Tibial nerve (tissue), 4 donors: ENCODE measurements at regions not wholly inside any gene's neighbourhood (a gene's known extent, or its start where the extent isn't known, plus 50 kb on each side); places are given as distances from the start of the nearest gene placed in this dataset.

Experiments
- DNase-seq, 2 donors: peaks; one replicate each; pipeline ENCODE4 v3.0.0-alpha.2; 2019; ENCODE audit warnings: low spot score in 2 of 2
- H3K27ac ChIP-seq, 4 donors: fragments of 200-600 bp; sonication (generic) in 3 of 4; one replicate each; pipeline ENCODE4 v1.5.1; 2017 to 2019; ENCODE audit warnings: mild to moderate bottlenecking in 1 of 4
- H3K27me3 ChIP-seq, 2 donors: fragments of 200-600 bp; sonication (generic) in 1 of 2; one replicate each; pipeline versions ENCODE4 v1.5.1 to v1.6.0; 2017 to 2019
- H3K36me3 ChIP-seq, 3 donors: fragments of 200-600 bp; sonication (generic); one replicate each; pipeline ENCODE4 v1.5.1; 2018 to 2019
- H3K4me1 ChIP-seq, 4 donors: fragments of 200-600 bp; sonication (generic) in 3 of 4; one replicate each; pipeline ENCODE4 v1.5.1; 2017 to 2019
- H3K4me3 ChIP-seq, 4 donors: fragments of 200-600 bp; sonication (generic) in 3 of 4; one replicate each; pipeline ENCODE4 v1.5.1; 2017 to 2019; ENCODE audit warnings: mild to moderate bottlenecking in 1 of 4, moderate library complexity in 1 of 4
- H3K9me3 ChIP-seq, 4 donors: fragments of 200-600 bp; sonication (generic) in 3 of 4; one replicate each; pipeline ENCODE4 v1.5.1; 2017 to 2019
- CTCF ChIP-seq, 5 experiments: fragments of 200-600 bp in 3 of 5; fragments of 450-650 bp in 2 of 5; sonication (generic) in 3 of 5; IDR thresholded peaks; one replicate each; pipeline ENCODE4 v1.5.1; 2016 to 2019; ENCODE audit warnings: antibody characterized with exemption in 5 of 5, mild to moderate bottlenecking in 3 of 5, moderate library complexity in 2 of 5
- EP300 ChIP-seq, 2 donors: sonication (generic); formaldehyde crosslinking; IDR thresholded peaks; one replicate each; pipeline ENCODE4 v1.6.1; 2017; ENCODE audit warnings: antibody characterized with exemption in 2 of 2, mild to moderate bottlenecking in 1 of 2
- POLR2A ChIP-seq, 2 donors: fragments of 450-650 bp; IDR thresholded peaks; one replicate each; pipeline ENCODE4 v1.6.1; 2017; ENCODE audit warnings: antibody characterized with exemption in 2 of 2, mild to moderate bottlenecking in 2 of 2, moderate library complexity in 2 of 2
- WGBS, 2 donors: methylation state at CpG; one replicate each; pipeline ENCODE4 v1.1.5; 2018; 5-methylcytosine and 5-hydroxymethylcytosine counted together

GRCh38 chr13:89862691-89863036, 1484.8 kb upstream of the MIR17HG start:
- Histone ChIP-seq H3K36me3 (no peaks in the 10 kb centered on the region), H3K4me3 (no peak overlapping the region), H3K27me3 (no peaks in the 10 kb centered on the region), H3K9me3 (no peaks in the 10 kb centered on the region), H3K4me1 (no peaks in the 10 kb centered on the region), H3K27ac (no peak overlapping the region)
- no peak for DNase-seq
- 92 to 94% methylated on average over 4 of the region's 4 CpGs for WGBS, 2 donors
- TF ChIP-seq POLR2A (IDR thresholded peaks at IDR 0.05) = no peak
- no peak for TF ChIP-seq EP300 (IDR thresholded peaks at IDR 0.05)
- TF ChIP-seq CTCF (IDR thresholded peaks at IDR 0.05) = no peak

- H3K9me3 ChIP-seq = no peaks in the 10 kb centered on the region
- 64 to 68% methylated on average over 5 of the region's 5 CpGs for WGBS, 2 donors
- no peaks in the 10 kb centered on the region for H3K36me3 ChIP-seq
- no peaks in the 10 kb centered on the region for H3K4me1 ChIP-seq
- H3K27ac ChIP-seq = no peak overlapping the region
- no peak overlapping the region for H3K4me3 ChIP-seq
- no peak for DNase-seq
- H3K27me3 ChIP-seq = no peaks in the 10 kb centered on the region
- no peak for TF ChIP-seq POLR2A (IDR thresholded peaks at IDR 0.05)
- TF ChIP-seq EP300 (IDR thresholded peaks at IDR 0.05) = no peak
- TF ChIP-seq CTCF (IDR thresholded peaks at IDR 0.05) = no peak
These were observed 1482.1 kb upstream of the MIR17HG start for GRCh38 chr13:89865164-89866064.

GRCh38 chr13:89869312-89869711, 1478.2 kb upstream of the MIR17HG start:
- Histone ChIP-seq H3K4me1 (no peaks in the 10 kb centered on the region), H3K36me3 (no peaks in the 10 kb centered on the region), H3K9me3 (no peaks in the 10 kb centered on the region), H3K27ac (no peak overlapping the region), H3K4me3 (no peak overlapping the region), H3K27me3 (no peaks in the 10 kb centered on the region)
- no peak for DNase-seq
- 81 to 86% methylated on average over 1 of the region's 1 CpG for WGBS, 2 donors
- TF ChIP-seq POLR2A (IDR thresholded peaks at IDR 0.05) (no peak), CTCF (IDR thresholded peaks at IDR 0.05) (no peak), EP300 (IDR thresholded peaks at IDR 0.05) (no peak)

- H3K27ac ChIP-seq = no peak overlapping the region
- 5 to 42% methylated on average over 1 of the region's 1 CpG for WGBS, 2 donors
- H3K9me3 ChIP-seq = no peaks in the 10 kb centered on the region
- no peak overlapping the region for H3K4me3 ChIP-seq
- H3K4me1 ChIP-seq = no peaks in the 10 kb centered on the region
- H3K36me3 ChIP-seq = no peaks in the 10 kb centered on the region
- DNase-seq = no peak
- no peak for TF ChIP-seq POLR2A (IDR thresholded peaks at IDR 0.05)
- no peak for TF ChIP-seq CTCF (IDR thresholded peaks at IDR 0.05)
- TF ChIP-seq EP300 (IDR thresholded peaks at IDR 0.05) = no peak
- no peaks in the 10 kb centered on the region for H3K27me3 ChIP-seq
These were observed 1468.6 kb upstream of the MIR17HG start for GRCh38 chr13:89878904-89879303.

- Histone ChIP-seq H3K4me3 (no peak overlapping the region), H3K27ac (no peak overlapping the region), H3K36me3 (no peaks in the 10 kb centered on the region), H3K27me3 (no peaks in the 10 kb centered on the region), H3K4me1 (no peaks in the 10 kb centered on the region), H3K9me3 (no peaks in the 10 kb centered on the region)
- 95 to 96% methylated on average over 13 of the region's 13 CpGs for WGBS, 2 donors
- no peak for DNase-seq
- TF ChIP-seq CTCF (IDR thresholded peaks at IDR 0.05) = no peak
- no peak for TF ChIP-seq EP300 (IDR thresholded peaks at IDR 0.05)
- no peak for TF ChIP-seq POLR2A (IDR thresholded peaks at IDR 0.05)
These were observed 1467.3 kb upstream of the MIR17HG start for GRCh38 chr13:89880201-89880600.
